ENCODE measurements at regions not wholly inside any gene's neighbourhood (a gene's known extent, or its start where the extent isn't known, plus 50 kb on each side); places are given as distances from the start of the nearest gene placed in this dataset.
"Not testable (repeated sequence)": the region's sequence is repeated elsewhere in the genome, so short reads cannot be mapped to it uniquely, and the experiment has no call there.

DNA sequence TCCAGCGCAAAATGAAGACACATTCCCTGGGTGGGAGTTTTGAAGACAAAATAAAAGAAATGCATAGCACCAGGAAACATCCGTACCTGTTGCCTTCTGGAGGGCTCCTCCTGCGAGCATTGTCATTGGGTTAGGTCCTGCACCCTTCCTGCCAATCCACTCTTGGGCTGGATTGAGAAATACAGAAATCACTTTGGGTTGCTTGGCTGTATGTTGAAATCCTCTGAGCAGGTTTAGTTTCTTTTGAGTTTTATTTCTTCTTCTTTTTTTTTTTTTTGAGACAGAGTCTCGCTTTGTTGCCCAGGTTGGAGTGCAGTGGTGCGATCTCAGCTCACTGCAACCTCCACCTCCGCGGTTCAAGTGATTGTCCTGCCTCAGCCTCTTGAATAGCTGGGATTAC lies 67.6 kb downstream of the ARF6 start:
- H3K27me3 ChIP-seq (ENCODE audit: control insufficient read depth, insufficient read depth, low read length): no peaks in the 10 kb centered on the region
- H3K9ac ChIP-seq (ENCODE audit: low read depth, low read length): no peak overlapping the region
- no peaks in the 10 kb centered on the region for H3K36me3 ChIP-seq (ENCODE audit: control insufficient read depth, insufficient read depth, low read length)
- no peak overlapping the region for H3K27ac ChIP-seq (ENCODE audit: low read depth, low read length)
- H3K4me3 ChIP-seq (ENCODE audit: low read depth, low read length): no peak overlapping the region
- H3K4me1 ChIP-seq (ENCODE audit: control insufficient read depth, insufficient read depth, low read length): no peaks in the 10 kb centered on the region; the same call in 1 of the 2 replicates
- no peaks in the 10 kb centered on the region for H3K9me3 ChIP-seq (ENCODE audit: control insufficient read depth, insufficient read depth, low read length)

DNA sequence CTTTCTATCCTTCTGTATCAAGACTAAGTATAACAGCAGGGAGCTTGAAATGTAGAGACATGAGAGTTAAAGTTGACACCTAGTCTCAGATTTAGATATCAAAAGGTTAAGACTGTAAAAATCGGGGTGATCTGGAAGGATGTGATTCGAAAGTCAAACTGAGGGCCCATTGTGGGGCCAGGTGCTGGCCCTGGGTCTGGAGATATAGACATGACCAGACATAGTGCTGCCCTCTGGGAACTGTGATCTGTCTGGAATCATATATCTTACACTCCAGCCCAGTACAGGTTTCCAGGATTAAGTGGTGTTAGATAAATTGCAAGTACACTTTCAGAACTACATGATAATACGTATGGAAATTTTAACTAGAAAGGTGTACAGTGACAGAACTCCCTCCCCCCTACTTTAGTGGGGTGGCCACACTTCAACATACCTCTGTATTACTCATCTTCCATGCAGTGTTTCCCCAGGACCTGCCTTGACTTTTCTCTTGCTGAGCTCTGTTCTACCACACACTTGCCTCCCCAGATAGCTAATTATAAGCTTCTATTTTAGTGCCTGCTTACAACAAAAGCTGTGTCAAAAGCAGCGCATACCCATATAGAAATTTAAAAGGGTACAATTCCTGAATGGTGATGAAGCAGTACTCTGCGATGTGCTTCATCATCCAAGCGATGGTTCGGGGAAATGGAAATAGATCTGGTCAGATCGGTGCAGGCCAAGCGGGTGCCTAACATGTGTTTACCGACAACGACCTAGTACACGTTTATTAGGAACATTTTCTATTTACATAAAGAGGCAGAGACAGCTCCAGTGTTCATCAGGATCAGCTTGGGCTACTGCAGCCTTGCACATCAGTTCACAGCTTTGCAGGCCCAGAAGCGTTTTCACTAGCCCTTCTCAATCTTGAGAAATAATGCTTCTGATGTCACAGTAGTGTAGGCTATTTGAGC lies 68.7 kb downstream of the ARF6 start:
- no peak overlapping the region for H3K9ac ChIP-seq (ENCODE audit: low read depth, low read length)
- no peak overlapping the region for H3K4me3 ChIP-seq (ENCODE audit: low read depth, low read length)
- H3K4me1 ChIP-seq (ENCODE audit: control insufficient read depth, insufficient read depth, low read length): peaks cover 8% of the 10 kb centered on the region
- no peaks in the 10 kb centered on the region for H3K9me3 ChIP-seq (ENCODE audit: control insufficient read depth, insufficient read depth, low read length)
- no peaks in the 10 kb centered on the region for H3K27me3 ChIP-seq (ENCODE audit: control insufficient read depth, insufficient read depth, low read length)
- no peaks in the 10 kb centered on the region for H3K36me3 ChIP-seq (ENCODE audit: control insufficient read depth, insufficient read depth, low read length)
- no peak overlapping the region for H3K27ac ChIP-seq (ENCODE audit: low read depth, low read length)

DNA sequence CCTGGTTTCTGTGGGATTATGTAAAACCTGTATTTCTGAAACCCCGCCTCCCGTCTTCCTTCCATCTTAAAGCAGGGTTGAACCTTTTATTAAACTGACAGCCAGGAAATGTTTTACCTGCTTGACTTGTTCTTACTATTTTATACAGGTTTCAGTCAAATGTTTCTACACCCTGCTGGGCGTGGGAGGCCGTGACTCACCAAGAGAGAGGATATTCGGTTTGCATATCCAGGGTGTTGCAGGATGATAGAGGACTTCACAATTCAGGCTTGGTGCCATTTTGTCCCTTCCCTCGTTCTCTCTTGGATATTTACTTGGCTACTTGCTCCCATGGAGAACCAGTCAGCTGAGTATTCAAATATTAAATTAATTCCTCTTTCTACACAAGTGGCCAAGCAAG lies 69.7 kb downstream of the ARF6 start:
- Histone ChIP-seq H3K4me1 (ENCODE audit: control insufficient read depth, insufficient read depth, low read length) (peaks cover 12% of the 10 kb centered on the region), H3K9me3 (ENCODE audit: control insufficient read depth, insufficient read depth, low read length) (no peaks in the 10 kb centered on the region), H3K4me3 (ENCODE audit: low read depth, low read length) (no peak overlapping the region), H3K27ac (ENCODE audit: low read depth, low read length) (no peak overlapping the region), H3K27me3 (ENCODE audit: control insufficient read depth, insufficient read depth, low read length) (no peaks in the 10 kb centered on the region), H3K36me3 (ENCODE audit: control insufficient read depth, insufficient read depth, low read length) (no peaks in the 10 kb centered on the region), H3K9ac (ENCODE audit: low read depth, low read length) (no peak overlapping the region)

DNA sequence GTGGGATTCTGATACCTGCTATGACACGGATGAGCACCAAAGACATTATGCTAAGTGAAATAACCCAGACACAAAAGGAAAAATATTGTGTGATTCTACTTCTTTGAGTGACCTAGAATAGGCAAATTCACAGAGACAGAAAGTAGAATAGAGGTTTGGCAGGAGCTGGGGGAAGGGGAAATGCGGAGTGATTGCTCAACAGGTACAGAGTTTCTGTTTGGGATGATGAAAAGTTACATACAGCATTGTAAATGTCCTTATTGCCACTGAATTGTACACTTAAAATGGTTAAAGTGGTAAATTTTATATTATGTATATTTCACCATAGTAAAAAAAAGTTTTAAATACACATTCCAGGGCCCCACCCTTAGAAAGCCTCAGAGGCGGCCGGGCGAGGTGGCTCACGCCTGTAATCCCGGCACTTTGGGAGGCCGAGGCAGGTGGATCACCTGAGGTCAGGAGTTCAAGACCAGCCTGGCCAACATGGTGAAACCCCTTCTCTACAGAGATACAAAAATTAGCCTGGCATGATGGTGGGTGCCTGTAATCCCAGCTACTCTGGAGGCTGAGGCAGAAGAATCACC lies 72.3 kb downstream of the ARF6 start:
- H3K4me3 ChIP-seq (ENCODE audit: low read depth, low read length); H3K36me3 ChIP-seq (ENCODE audit: control insufficient read depth, insufficient read depth, low read length); H3K27ac ChIP-seq (ENCODE audit: low read depth, low read length); H3K9me3 ChIP-seq (ENCODE audit: control insufficient read depth, insufficient read depth, low read length); H3K9ac ChIP-seq (ENCODE audit: low read depth, low read length); H3K27me3 ChIP-seq (ENCODE audit: control insufficient read depth, insufficient read depth, low read length): not testable (repeated sequence)
- H3K4me1 ChIP-seq (ENCODE audit: control insufficient read depth, insufficient read depth, low read length): peaks cover 12% of the 10 kb centered on the region

DNA sequence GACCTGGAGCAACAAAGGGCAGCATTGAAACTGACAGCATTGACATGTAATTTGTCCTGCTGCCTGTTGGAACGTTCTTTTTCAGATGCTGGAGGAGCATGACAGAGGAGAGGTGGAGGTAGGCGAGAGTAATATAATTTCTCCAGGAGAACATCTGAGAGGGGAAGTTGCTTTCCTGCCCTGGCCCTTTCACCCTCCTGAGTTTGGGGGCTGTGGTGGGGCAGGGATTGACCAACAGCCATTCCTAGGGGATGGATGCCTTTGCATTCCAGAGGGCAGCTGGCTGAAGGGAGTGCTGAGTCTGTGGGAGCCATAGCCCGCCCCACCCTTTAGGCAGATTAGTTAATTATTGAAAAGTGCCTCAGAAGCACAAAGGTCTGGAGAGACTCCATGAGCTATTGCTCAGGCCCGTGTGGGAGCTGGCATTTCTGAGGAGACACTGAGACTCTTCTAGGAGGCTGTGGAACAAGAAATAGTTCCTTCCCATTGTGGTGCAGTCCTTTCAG lies 73.5 kb downstream of the ARF6 start:
- Histone ChIP-seq H3K27me3 (ENCODE audit: control insufficient read depth, insufficient read depth, low read length) (no peaks in the 10 kb centered on the region), H3K27ac (ENCODE audit: low read depth, low read length) (peak overlapping the region; percentile 36), H3K4me3 (ENCODE audit: low read depth, low read length) (no peak overlapping the region), H3K36me3 (ENCODE audit: control insufficient read depth, insufficient read depth, low read length) (no peaks in the 10 kb centered on the region), H3K4me1 (ENCODE audit: control insufficient read depth, insufficient read depth, low read length) (peaks cover 12% of the 10 kb centered on the region), H3K9ac (ENCODE audit: low read depth, low read length) (peak overlapping the region; percentile 20; the same call in 1 of the 2 replicates), H3K9me3 (ENCODE audit: control insufficient read depth, insufficient read depth, low read length) (no peaks in the 10 kb centered on the region)

DNA sequence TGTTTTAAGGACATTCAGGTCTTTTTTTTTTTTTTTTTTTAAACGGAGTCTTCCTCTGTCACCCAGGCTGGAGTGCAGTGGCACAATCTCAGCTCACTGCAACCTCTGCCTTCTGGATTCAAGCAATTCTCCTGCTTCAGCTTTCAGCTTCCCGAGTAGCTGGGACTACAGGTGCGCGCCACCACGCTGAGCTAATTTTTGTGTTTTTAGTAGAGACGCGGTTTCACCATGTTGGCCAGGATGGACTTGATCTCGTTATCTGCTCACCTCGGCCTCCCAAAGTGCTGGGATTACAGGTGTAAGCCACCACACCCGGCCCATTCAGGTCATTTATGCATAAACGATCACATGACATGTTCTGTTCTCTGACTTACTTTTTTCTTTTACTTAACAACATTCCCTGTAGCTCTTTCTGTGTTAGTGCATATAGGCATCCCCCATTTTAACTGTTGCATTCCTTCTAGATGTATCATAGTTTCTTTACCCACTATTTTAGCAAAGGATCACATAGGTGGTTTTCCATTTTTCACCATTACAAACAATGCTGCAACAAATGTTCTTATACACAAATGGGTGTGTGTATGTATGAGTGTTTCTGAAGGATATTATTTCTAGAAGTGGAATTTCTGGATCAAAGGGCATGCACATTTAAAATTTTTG lies 74.2 kb downstream of the ARF6 start:
- no peak overlapping the region for H3K27ac ChIP-seq (ENCODE audit: low read depth, low read length)
- no peaks in the 10 kb centered on the region for H3K27me3 ChIP-seq (ENCODE audit: control insufficient read depth, insufficient read depth, low read length)
- no peak overlapping the region for H3K4me3 ChIP-seq (ENCODE audit: low read depth, low read length)
- no peaks in the 10 kb centered on the region for H3K9me3 ChIP-seq (ENCODE audit: control insufficient read depth, insufficient read depth, low read length)
- no peaks in the 10 kb centered on the region for H3K36me3 ChIP-seq (ENCODE audit: control insufficient read depth, insufficient read depth, low read length)
- H3K9ac ChIP-seq (ENCODE audit: low read depth, low read length): no peak overlapping the region
- H3K4me1 ChIP-seq (ENCODE audit: control insufficient read depth, insufficient read depth, low read length): peaks cover 16% of the 10 kb centered on the region

DNA sequence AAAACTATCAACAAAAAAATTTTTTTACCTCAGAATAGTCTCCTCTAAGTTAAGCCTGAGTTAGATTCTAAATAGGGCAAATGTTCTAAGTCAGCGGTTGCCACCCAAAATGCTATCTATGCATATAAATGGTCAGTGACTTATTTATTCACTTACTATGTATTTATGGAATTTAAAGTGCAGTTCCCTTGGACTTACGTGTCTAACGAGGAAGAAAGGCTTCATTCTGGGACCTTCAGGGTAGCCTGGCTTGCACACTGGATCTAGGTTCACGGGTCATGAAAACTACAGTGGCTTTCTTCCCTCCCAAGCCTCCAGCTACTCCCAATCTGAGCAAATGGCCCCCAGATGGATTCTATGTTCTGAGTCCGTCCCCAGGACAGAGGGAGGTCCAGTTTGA lies 77.1 kb downstream of the ARF6 start:
- H3K4me1 ChIP-seq (ENCODE audit: control insufficient read depth, insufficient read depth, low read length): peaks cover 25% of the 10 kb centered on the region
- no peaks in the 10 kb centered on the region for H3K27me3 ChIP-seq (ENCODE audit: control insufficient read depth, insufficient read depth, low read length)
- no peaks in the 10 kb centered on the region for H3K9me3 ChIP-seq (ENCODE audit: control insufficient read depth, insufficient read depth, low read length)
- no peaks in the 10 kb centered on the region for H3K36me3 ChIP-seq (ENCODE audit: control insufficient read depth, insufficient read depth, low read length)
- H3K4me3 ChIP-seq (ENCODE audit: low read depth, low read length): no peak overlapping the region
- H3K27ac ChIP-seq (ENCODE audit: low read depth, low read length): no peak overlapping the region
- H3K9ac ChIP-seq (ENCODE audit: low read depth, low read length): no peak overlapping the region

DNA sequence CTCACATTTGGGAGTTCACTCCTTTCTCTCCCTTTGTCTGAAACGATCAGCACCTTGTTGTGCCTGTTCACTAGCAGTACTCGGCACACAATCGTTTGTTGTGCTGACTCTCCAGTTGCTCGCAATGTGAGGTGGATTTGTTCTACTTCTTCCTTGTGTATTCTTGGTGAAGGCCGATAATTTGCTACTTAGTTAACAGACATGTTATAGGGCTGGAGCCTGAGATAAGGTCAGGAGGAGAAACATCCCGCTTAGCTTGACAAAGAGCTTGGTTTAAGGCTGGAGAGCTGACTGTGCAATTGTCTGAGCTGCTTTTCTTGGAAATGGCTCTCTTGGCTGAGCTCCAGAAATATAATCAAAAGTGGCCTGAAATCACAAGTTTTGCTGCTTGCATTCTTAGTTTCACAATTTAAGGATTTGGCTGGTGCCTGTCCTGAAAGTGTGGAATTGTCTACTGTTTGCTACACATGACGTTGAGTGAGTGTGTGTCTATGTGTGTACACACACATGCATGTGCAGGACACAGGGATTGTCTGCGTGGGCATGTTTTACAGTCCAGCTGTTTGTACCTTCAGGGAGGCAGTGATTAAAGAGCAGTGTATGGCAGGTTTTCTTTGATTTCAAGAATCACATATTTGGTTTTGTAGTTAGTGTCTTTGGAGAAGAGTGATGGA lies 77.7 kb downstream of the ARF6 start:
- H3K27ac ChIP-seq (ENCODE audit: low read depth, low read length): no peak overlapping the region
- no peak overlapping the region for H3K4me3 ChIP-seq (ENCODE audit: low read depth, low read length)
- no peak overlapping the region for H3K9ac ChIP-seq (ENCODE audit: low read depth, low read length)
- peaks cover 25% of the 10 kb centered on the region for H3K4me1 ChIP-seq (ENCODE audit: control insufficient read depth, insufficient read depth, low read length)
- H3K9me3 ChIP-seq (ENCODE audit: control insufficient read depth, insufficient read depth, low read length): no peaks in the 10 kb centered on the region
- H3K27me3 ChIP-seq (ENCODE audit: control insufficient read depth, insufficient read depth, low read length): no peaks in the 10 kb centered on the region
- no peaks in the 10 kb centered on the region for H3K36me3 ChIP-seq (ENCODE audit: control insufficient read depth, insufficient read depth, low read length)

DNA sequence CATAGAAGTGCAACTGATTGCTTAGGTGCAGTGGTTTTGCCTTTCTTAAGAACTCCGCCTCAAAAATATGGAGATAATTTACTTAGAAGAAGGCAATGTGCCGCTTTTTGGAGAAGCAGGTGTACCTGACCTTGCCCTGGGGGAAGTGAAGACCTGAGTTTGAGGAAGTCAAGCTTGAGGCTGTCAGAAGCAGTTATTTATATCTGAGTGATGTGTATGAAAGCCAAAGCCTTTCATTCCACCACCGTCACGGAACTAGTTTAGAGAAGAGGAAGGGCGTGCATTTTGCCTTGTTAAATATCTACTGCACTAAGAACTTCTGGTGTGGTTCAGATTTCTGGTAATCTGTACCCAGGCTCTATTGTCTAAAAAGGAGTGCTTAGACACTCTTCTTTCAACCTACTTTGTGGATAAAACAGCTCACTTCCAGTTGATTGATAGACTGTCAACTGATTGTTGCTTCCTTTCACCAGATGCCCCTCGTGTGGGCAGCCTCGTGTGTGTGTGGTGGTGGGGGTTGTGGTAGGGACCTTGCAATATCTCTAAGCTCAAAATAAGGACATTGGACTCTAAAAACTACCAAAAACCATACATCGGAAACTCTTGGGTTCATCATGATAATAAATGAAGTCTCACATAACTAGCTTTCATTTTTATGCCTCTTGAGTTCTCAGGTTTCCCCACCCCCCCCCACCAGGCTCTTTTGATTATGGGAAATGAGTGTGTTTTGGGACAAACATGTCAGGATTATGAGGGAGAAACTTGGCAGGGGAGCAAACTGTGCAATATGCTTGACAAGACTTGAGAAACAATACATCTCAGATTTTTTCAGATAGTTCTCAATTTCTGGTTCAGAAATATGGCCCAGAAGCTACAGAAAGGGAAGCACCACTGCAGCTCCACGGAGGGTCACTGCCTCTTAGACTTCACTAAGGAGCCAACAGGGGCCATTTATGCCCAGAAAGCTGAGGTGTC lies 78.6 kb downstream of the ARF6 start:
- H3K9ac ChIP-seq (ENCODE audit: low read depth, low read length): no peak overlapping the region
- peaks cover 21% of the 10 kb centered on the region for H3K4me1 ChIP-seq (ENCODE audit: control insufficient read depth, insufficient read depth, low read length)
- H3K9me3 ChIP-seq (ENCODE audit: control insufficient read depth, insufficient read depth, low read length): no peaks in the 10 kb centered on the region
- no peaks in the 10 kb centered on the region for H3K36me3 ChIP-seq (ENCODE audit: control insufficient read depth, insufficient read depth, low read length)
- no peak overlapping the region for H3K4me3 ChIP-seq (ENCODE audit: low read depth, low read length)
- no peaks in the 10 kb centered on the region for H3K27me3 ChIP-seq (ENCODE audit: control insufficient read depth, insufficient read depth, low read length)
- no peak overlapping the region for H3K27ac ChIP-seq (ENCODE audit: low read depth, low read length)

DNA sequence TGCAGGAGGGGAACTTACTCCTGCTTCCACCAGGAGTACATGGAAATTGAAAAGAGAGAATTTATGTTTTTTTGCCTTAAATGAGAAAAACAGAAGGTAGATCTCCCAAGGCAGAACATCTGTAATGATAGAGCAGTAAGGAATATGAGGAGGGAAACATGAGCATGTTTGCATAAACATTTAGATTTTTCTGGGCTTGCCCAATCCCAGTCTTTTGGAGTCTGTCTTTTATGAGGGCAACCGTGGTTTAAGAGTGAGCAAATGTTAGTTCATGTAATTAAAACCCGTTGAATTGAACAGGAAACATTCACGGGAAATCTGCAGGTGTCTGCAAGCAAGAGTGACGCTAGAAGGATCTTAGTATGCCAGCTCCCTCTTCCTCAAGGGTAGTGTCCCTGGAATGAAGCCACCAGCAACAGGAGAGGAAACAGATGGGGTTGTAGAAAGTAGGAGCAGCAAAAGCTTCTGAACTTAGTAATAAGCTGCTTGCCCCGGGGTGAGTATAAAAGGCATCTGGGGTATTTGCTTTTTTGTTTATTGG lies 79.3 kb downstream of the ARF6 start:
- peaks cover 16% of the 10 kb centered on the region for H3K4me1 ChIP-seq (ENCODE audit: control insufficient read depth, insufficient read depth, low read length)

More for the DNA sequence above, 79.3 kb downstream of the ARF6 start:
- H3K4me3 ChIP-seq (ENCODE audit: low read depth, low read length): no peak overlapping the region
- H3K9me3 ChIP-seq (ENCODE audit: control insufficient read depth, insufficient read depth, low read length): no peaks in the 10 kb centered on the region
- H3K9ac ChIP-seq (ENCODE audit: low read depth, low read length): no peak overlapping the region
- H3K27ac ChIP-seq (ENCODE audit: low read depth, low read length): no peak overlapping the region
- no peaks in the 10 kb centered on the region for H3K27me3 ChIP-seq (ENCODE audit: control insufficient read depth, insufficient read depth, low read length)
- no peaks in the 10 kb centered on the region for H3K36me3 ChIP-seq (ENCODE audit: control insufficient read depth, insufficient read depth, low read length)
